Liver (tissue), 7 donors: ENCODE measurements at regions not wholly inside any gene's neighbourhood (a gene's known extent, or its start where the extent isn't known, plus 50 kb on each side); places are given as distances from the start of the nearest gene placed in this dataset.

Source experiments
- DNase-seq: peaks from one replicate; pipeline ENCODE4 v3.0.0-alpha.2; 2017; ENCODE audit warnings: low spot score
- H3K27ac ChIP-seq, 2 donors: one replicate each; pipeline ENCODE4 v1.7.0; 2013; ENCODE audit warnings: inconsistent platforms in 2 of 2, low read length in 2 of 2, control low read depth in 1 of 2, low read depth in 1 of 2, mild to moderate bottlenecking in 1 of 2
- H3K27me3 ChIP-seq, 4 donors: one replicate each; pipeline versions ENCODE4 v1.6.1 to v1.7.0; 2013; ENCODE audit warnings: low read length in 3 of 4, inconsistent platforms in 1 of 4, mild to moderate bottlenecking in 1 of 4, moderate library complexity in 1 of 4; ENCODE audit not compliant: control insufficient read depth in 4 of 4, insufficient read depth in 4 of 4
- H3K36me3 ChIP-seq, 4 donors: one replicate each; pipeline versions ENCODE4 v1.6.1 to v1.7.0; 2013; ENCODE audit warnings: low read length in 3 of 4, mild to moderate bottlenecking in 3 of 4, low read depth in 1 of 4, moderate library complexity in 1 of 4; ENCODE audit not compliant: control insufficient read depth in 4 of 4, insufficient read depth in 3 of 4
- H3K4me1 ChIP-seq, 4 donors: one replicate each; pipeline versions ENCODE4 v1.6.1 to v1.7.0; 2013; ENCODE audit warnings: low read length in 3 of 4, mild to moderate bottlenecking in 3 of 4, moderate library complexity in 1 of 4; ENCODE audit not compliant: control insufficient read depth in 4 of 4, insufficient read depth in 4 of 4
- H3K4me3 ChIP-seq, 3 donors: one replicate each; pipeline versions ENCODE4 v1.6.1 to v1.7.0; 2013; ENCODE audit warnings: low read length in 3 of 3, control low read depth in 1 of 3, low read depth in 1 of 3, mild to moderate bottlenecking in 1 of 3
- H3K9ac ChIP-seq, 2 donors: one replicate each; pipeline ENCODE4 v1.7.0; 2013; ENCODE audit warnings: low read length in 2 of 2, mild to moderate bottlenecking in 2 of 2, moderate library complexity in 2 of 2, control low read depth in 1 of 2, low read depth in 1 of 2
- H3K9me3 ChIP-seq, 4 donors: one replicate each; pipeline versions ENCODE4 v1.6.1 to v1.7.0; 2013; ENCODE audit warnings: low read length in 3 of 4; ENCODE audit not compliant: control insufficient read depth in 4 of 4
- ATF3 ChIP-seq: IDR thresholded peaks from 2 replicates; pipeline ENCODE4 v1.6.1; 2016; ENCODE audit warnings: antibody characterized with exemption
- EGR1 ChIP-seq, 2 donors: IDR thresholded peaks; 2 replicates each; pipeline ENCODE4 v1.6.1; 2016 to 2018; ENCODE audit warnings: antibody characterized with exemption in 2 of 2, low read depth in 2 of 2
- FOXA1 ChIP-seq: IDR thresholded peaks from 2 replicates; pipeline ENCODE4 v1.6.1; 2016; ENCODE audit warnings: antibody characterized with exemption
- FOXA2 ChIP-seq: IDR thresholded peaks from 2 replicates; pipeline ENCODE4 v1.6.1; 2016; ENCODE audit warnings: antibody characterized with exemption
- GABPA ChIP-seq, 2 donors: IDR thresholded peaks in 1 of 2; conservative IDR thresholded peaks in 1 of 2; 2 replicates each; pipeline ENCODE4 v1.6.1; 2016; ENCODE audit warnings: antibody characterized with exemption in 2 of 2, mild to moderate bottlenecking in 1 of 2, moderate library complexity in 1 of 2
- HNF4A ChIP-seq, 2 donors: conservative IDR thresholded peaks; 2 replicates each; pipeline ENCODE4 v1.6.1; 2016; ENCODE audit warnings: antibody characterized with exemption in 2 of 2, mild to moderate bottlenecking in 2 of 2
- JUND ChIP-seq, 2 donors: IDR thresholded peaks; 2 replicates each; pipeline ENCODE4 v1.6.1; 2016; ENCODE audit warnings: antibody characterized with exemption in 2 of 2
- MAX ChIP-seq: IDR thresholded peaks from 2 replicates; pipeline ENCODE4 v1.6.1; 2016; ENCODE audit warnings: antibody characterized with exemption
- NR2F2 ChIP-seq: IDR thresholded peaks from 2 replicates; pipeline ENCODE4 v1.6.1; 2016; ENCODE audit warnings: antibody characterized with exemption
- RAD21 ChIP-seq, 2 donors: IDR thresholded peaks; 2 replicates each; pipeline ENCODE4 v1.6.1; 2016; ENCODE audit warnings: antibody characterized with exemption in 2 of 2, mild to moderate bottlenecking in 2 of 2
- REST ChIP-seq: IDR thresholded peaks from 2 replicates; pipeline ENCODE4 v1.6.1; 2016; ENCODE audit warnings: antibody characterized with exemption, mild to moderate bottlenecking
- RXRA ChIP-seq, 2 donors: IDR thresholded peaks; 2 replicates each; pipeline ENCODE4 v1.6.1; 2017 to 2018; ENCODE audit warnings: antibody characterized with exemption in 2 of 2, mild to moderate bottlenecking in 1 of 2
- SP1 ChIP-seq: IDR thresholded peaks from 2 replicates; pipeline ENCODE4 v1.6.1; 2018; ENCODE audit warnings: antibody characterized with exemption, mild to moderate bottlenecking
- TAF1 ChIP-seq: conservative IDR thresholded peaks from 2 replicates; pipeline ENCODE4 v1.6.1; 2016; ENCODE audit warnings: antibody characterized with exemption, mild to moderate bottlenecking
- YY1 ChIP-seq: IDR thresholded peaks from 2 replicates; pipeline ENCODE4 v1.6.1; 2016; ENCODE audit warnings: antibody characterized with exemption, mild to moderate bottlenecking
- ZBTB33 ChIP-seq: IDR thresholded peaks from 2 replicates; pipeline ENCODE4 v1.6.1; 2016; ENCODE audit warnings: antibody characterized with exemption
- WGBS: extraction: QIAGEN DNeasy Blood & Tissue Kit; methylation state at CpG from one replicate; pipeline ENCODE4 v1.1.7; 2013; 5-methylcytosine and 5-hydroxymethylcytosine counted together
- donor health status: healthy.
- donor health status: healthy.
- donor health status: healthy.
- donor health status: healthy.

- TF ChIP-seq REST: no peak
- no peak for TF ChIP-seq ATF3
- no peak for TF ChIP-seq HNF4A (conservative IDR thresholded peaks at IDR 0.05)
- no peak for TF ChIP-seq RXRA (IDR thresholded peaks at IDR 0.05)
- no peak for TF ChIP-seq FOXA1
Observed at GRCh38 chr4:10180603-10180926, 64.0 kb upstream of the WDR1 start (continued).

GRCh38 chr4:10179957-10180602 is 63.5 kb upstream of the WDR1 start:
- TF ChIP-seq RXRA (IDR thresholded peaks at IDR 0.05) (no peak), SP1 (no peak), YY1 (no peak), EGR1 (IDR thresholded peaks at IDR 0.05; ENCODE audit: low read depth in 2 of 2) (no peak), MAX (no peak), JUND (IDR thresholded peaks at IDR 0.05) (no peak), HNF4A (conservative IDR thresholded peaks at IDR 0.05) (no peak), ZBTB33 (no peak), FOXA2 (no peak), GABPA (IDR thresholded peaks at IDR 0.05 in 1 of 2, conservative IDR thresholded peaks at IDR 0.05 in 1 of 2) (no peak)
- no peaks in the 10 kb centered on the region for H3K4me1 ChIP-seq
- no peak overlapping the region for H3K27ac ChIP-seq
- H3K27me3 ChIP-seq: no peaks in the 10 kb centered on the region
- no peak overlapping the region for H3K4me3 ChIP-seq
- H3K9ac ChIP-seq: no peak overlapping the region
- no peaks in the 10 kb centered on the region for H3K9me3 ChIP-seq
- no peak for DNase-seq
- WGBS: 93% methylated on average over 4 of the region's 4 CpGs
- H3K36me3 ChIP-seq: no peaks in the 10 kb centered on the region

GRCh38 chr4:10178763-10179162 is 62.2 kb upstream of the WDR1 start:
- no peak overlapping the region for H3K9ac ChIP-seq
- no peak for DNase-seq
- no peaks in the 10 kb centered on the region for H3K9me3 ChIP-seq
- no peaks in the 10 kb centered on the region for H3K36me3 ChIP-seq
- 90% methylated on average over 5 of the region's 5 CpGs for WGBS
- H3K27me3 ChIP-seq: no peaks in the 10 kb centered on the region
- H3K27ac ChIP-seq: no peak overlapping the region
- TF ChIP-seq FOXA1 (no peak), FOXA2 (no peak), MAX (no peak), SP1 (no peak), TAF1 (no peak), RXRA (IDR thresholded peaks at IDR 0.05) (no peak), YY1 (no peak), ATF3 (no peak), NR2F2 (no peak), JUND (IDR thresholded peaks at IDR 0.05) (no peak), HNF4A (conservative IDR thresholded peaks at IDR 0.05) (no peak), RAD21 (IDR thresholded peaks at IDR 0.05) (no peak), GABPA (IDR thresholded peaks at IDR 0.05 in 1 of 2, conservative IDR thresholded peaks at IDR 0.05 in 1 of 2) (no peak), REST (no peak)
- H3K4me1 ChIP-seq: peaks cover 0 to 7% (median 6%) of the 10 kb centered on the region in 4 donors
- H3K4me3 ChIP-seq: no peak overlapping the region
